IMR-90 (cell line): ENCODE measurements at regions not wholly inside any gene's neighbourhood (a gene's known extent, or its start where the extent isn't known, plus 50 kb on each side); places are given as distances from the start of the nearest gene placed in this dataset.
A peak's percentile ranks its signal among the peaks of the same experiment; 100 is the strongest.

Experiments
- ATAC-seq: fragments of 200-7000 bp; cut with Tn5 transposase; 2 replicates; pipeline ENCODE4 v1.9.1; 2020; ENCODE audit warnings: low read depth, mild to moderate bottlenecking, moderate library complexity
- BruUV-seq: library from RNA; stranded (reverse); fragments of 400-500 nt; replicated peaks from 2 replicates; lab custom pipeline; 2021; lab: Mats Ljungman, UMichigan
- CTCF ChIA-PET: fragments of 300-600 bp; formaldehyde crosslinking; extraction: SDS; loops from one replicate; lab custom pipeline; 2021; ENCODE audit warnings: antibody characterized with exemption; lab: Yijun Ruan, JAX
- POLR2A ChIA-PET: fragments of 300-600 bp; sonication (Branson Sonifier 250); formaldehyde crosslinking; loops from one replicate; lab custom pipeline; 2022; ENCODE audit warnings: antibody characterized with exemption; ENCODE audit not compliant: unreplicated experiment; lab: Charles Lee
- DNase-seq: peaks from one replicate; pipeline ENCODE4 v3.0.0; 2013
- H2AFZ ChIP-seq: replicated peaks from 2 replicates; pipeline ENCODE3; 2013; ENCODE audit warnings: low read length, mild to moderate bottlenecking; ENCODE audit not compliant: poor library complexity
- H2AK5ac ChIP-seq: 2 replicates; pipeline ENCODE4 v1.6.1; 2013; ENCODE audit warnings: low read depth, low read length, inconsistent platforms
- H2AK9ac ChIP-seq: replicated peaks from 2 replicates; pipeline ENCODE3; 2013; ENCODE audit warnings: mild to moderate bottlenecking, low read depth, low read length, moderate library complexity; ENCODE audit not compliant: poor library complexity
- H2BK120ac ChIP-seq: 2 replicates; pipeline ENCODE4 v1.6.1; 2013; ENCODE audit warnings: low read depth, low read length, inconsistent platforms
- H2BK15ac ChIP-seq: 3 replicates; pipeline ENCODE4 v1.6.1; 2013; ENCODE audit warnings: low read depth, low read length, inconsistent platforms
- H2BK20ac ChIP-seq: 2 replicates; pipeline ENCODE4 v1.6.1; 2013; ENCODE audit warnings: low read depth, mild to moderate bottlenecking, inconsistent platforms, low read length, moderate library complexity
- H2BK5ac ChIP-seq: 2 replicates; pipeline ENCODE4 v1.6.1; 2013; ENCODE audit warnings: mild to moderate bottlenecking, low read depth, low read length, inconsistent platforms; ENCODE audit not compliant: poor library complexity, severe bottlenecking
- H3K14ac ChIP-seq: replicated peaks from 2 replicates; pipeline ENCODE4 v1.6.1; 2013; ENCODE audit warnings: low read depth, low read length, inconsistent platforms
- H3K18ac ChIP-seq: 2 replicates; pipeline ENCODE4 v1.6.1; 2013; ENCODE audit warnings: low read depth, low read length, control low read depth
- H3K23ac ChIP-seq: 2 replicates; pipeline ENCODE4 v1.6.1; 2013; ENCODE audit warnings: low read depth, low read length, inconsistent platforms
- H3K27ac ChIP-seq: 2 replicates; pipeline ENCODE4 v1.5.1; 2013; ENCODE audit warnings: mild to moderate bottlenecking, control low read depth, low read length; ENCODE audit not compliant: insufficient read depth
- H3K27me3 ChIP-seq: 2 replicates; pipeline ENCODE4 v1.6.1; 2013; ENCODE audit warnings: low read length; ENCODE audit not compliant: control insufficient read depth, insufficient read depth
- H3K36me3 ChIP-seq: 2 replicates; pipeline ENCODE4 v1.6.1; 2013; ENCODE audit warnings: low read length, mixed read lengths; ENCODE audit not compliant: control insufficient read depth, insufficient read depth
- H3K4ac ChIP-seq: 2 replicates; pipeline ENCODE4 v1.6.1; 2013; ENCODE audit warnings: low read depth, low read length, inconsistent platforms
- H3K4me1 ChIP-seq: 2 replicates; pipeline ENCODE4 v1.6.1; 2013; ENCODE audit warnings: low read length, mixed read lengths; ENCODE audit not compliant: control insufficient read depth, insufficient read depth
- H3K4me2 ChIP-seq: 2 replicates; pipeline ENCODE4 v1.6.1; 2013; ENCODE audit warnings: low read depth, mild to moderate bottlenecking, control low read depth, low read length, moderate library complexity
- H3K4me3 ChIP-seq: 2 replicates; pipeline ENCODE4 v1.5.1; 2013; ENCODE audit warnings: low read depth, mild to moderate bottlenecking, control low read depth, low read length, moderate library complexity; ENCODE audit not compliant: insufficient read depth
- H3K56ac ChIP-seq: 2 replicates; pipeline ENCODE4 v1.6.1; 2013; ENCODE audit warnings: low read length, inconsistent platforms; ENCODE audit not compliant: insufficient read depth; ENCODE audit errors: extremely low read depth
- H3K79me1 ChIP-seq, 2 experiments: 2 replicates each; pipeline ENCODE4 v1.6.1; 2013; ENCODE audit warnings: low read length in 2 of 2, inconsistent platforms in 1 of 2, low read depth in 1 of 2
- H3K9ac ChIP-seq: 2 replicates; pipeline ENCODE4 v1.6.1; 2013; ENCODE audit warnings: low read depth, low read length, control low read depth
- H3K9me1 ChIP-seq: 2 replicates; pipeline ENCODE4 v1.6.1; 2013; ENCODE audit warnings: low read length, inconsistent platforms; ENCODE audit not compliant: insufficient read depth
- H3K9me3 ChIP-seq: 2 replicates; pipeline ENCODE4 v1.6.1; 2013; ENCODE audit warnings: low read length; ENCODE audit not compliant: control insufficient read depth, insufficient read depth
- H4K20me1 ChIP-seq: 2 replicates; pipeline ENCODE4 v1.6.1; 2013; ENCODE audit warnings: low read length, inconsistent platforms; ENCODE audit not compliant: insufficient read depth
- H4K5ac ChIP-seq: 2 replicates; pipeline ENCODE4 v1.6.1; 2013; ENCODE audit warnings: mild to moderate bottlenecking, low read depth, low read length, control low read depth
- H4K8ac ChIP-seq, 2 experiments: 2 replicates each; pipeline ENCODE4 v1.6.1; 2013; ENCODE audit warnings: low read depth in 2 of 2, low read length in 2 of 2, control low read depth in 1 of 2, inconsistent platforms in 1 of 2
- H4K91ac ChIP-seq: 2 replicates; pipeline ENCODE4 v1.6.1; 2013; ENCODE audit warnings: low read depth, low read length, inconsistent platforms; ENCODE audit not compliant: insufficient read depth
- BHLHE40 ChIP-seq: fragments of 150-350 bp; IDR thresholded peaks from 2 replicates; pipeline ENCODE4 v1.6.1; 2016; ENCODE audit warnings: mild to moderate bottlenecking, low read depth, low read length
- CEBPB ChIP-seq: IDR thresholded peaks from 2 replicates; pipeline ENCODE4 v1.6.1; 2012; ENCODE audit warnings: low read depth, low read length, improper control_type of control experiment
- CHD1 ChIP-seq: IDR thresholded peaks from 2 replicates; pipeline ENCODE4 v1.6.1; 2012; ENCODE audit warnings: low read depth, low read length, improper control_type of control experiment
- FOS ChIP-seq: fragments of 150-350 bp; IDR thresholded peaks from 2 replicates; pipeline ENCODE4 v1.6.1; 2016; ENCODE audit warnings: low read depth, low read length
- MAFK ChIP-seq: IDR thresholded peaks from 2 replicates; pipeline ENCODE4 v1.6.1; 2012; ENCODE audit warnings: low read depth, low read length, improper control_type of control experiment
- MAZ ChIP-seq: IDR thresholded peaks from 2 replicates; pipeline ENCODE4 v1.6.1; 2012; ENCODE audit warnings: low read depth, mild to moderate bottlenecking, low read length, improper control_type of control experiment, moderate library complexity, borderline replicate concordance
- MXI1 ChIP-seq: IDR thresholded peaks from 2 replicates; pipeline ENCODE4 v1.6.1; 2012; ENCODE audit warnings: low read depth, mild to moderate bottlenecking, low read length, moderate library complexity, borderline replicate concordance
- NFE2L2 ChIP-seq: fragments of 150-350 bp; IDR thresholded peaks from 2 replicates; pipeline ENCODE4 v1.6.1; 2016; ENCODE audit warnings: low read depth, mild to moderate bottlenecking, low read length
- POLR2A ChIP-seq: IDR thresholded peaks from 2 replicates; pipeline ENCODE4 v1.6.1; 2012; ENCODE audit warnings: mild to moderate bottlenecking, low read depth, low read length
- RAD21 ChIP-seq: IDR thresholded peaks from 2 replicates; pipeline ENCODE4 v1.6.1; 2012; ENCODE audit warnings: low read length, improper control_type of control experiment
- RCOR1 ChIP-seq: IDR thresholded peaks from 2 replicates; pipeline ENCODE4 v1.6.1; 2012; ENCODE audit warnings: mild to moderate bottlenecking, low read length, improper control_type of control experiment; ENCODE audit not compliant: insufficient replicate concordance
- RFX5 ChIP-seq: IDR thresholded peaks from 2 replicates; pipeline ENCODE4 v1.8.0; 2012; ENCODE audit warnings: low read depth, mild to moderate bottlenecking, low read length, moderate library complexity
- SMC3 ChIP-seq: fragments of 150-350 bp; IDR thresholded peaks from 2 replicates; pipeline ENCODE4 v1.6.1; 2016; ENCODE audit warnings: low read depth, mild to moderate bottlenecking, antibody characterized with exemption, low read length, moderate library complexity
- dilution Hi-C: fragments of 300-500 bp; cut with HindIII; formaldehyde crosslinking; loops from one replicate; pipeline ENCODE4 v1.14.3; 2018; ENCODE audit warnings: low sequenced_read_pairs; ENCODE audit not compliant: unreplicated experiment
- in situ Hi-C: fragments of 300-500 bp; cut with MboI; formaldehyde crosslinking; loops from 3 replicates; pipeline ENCODE4 v1.14.3; 2019; ENCODE audit warnings: low sequenced_read_pairs, inconsistent platforms, mixed read lengths
- intact Hi-C: fragments of 100-400 bp; cut with micrococcal nuclease; formaldehyde crosslinking; loops from 2 replicates; pipeline ENCODE4 v1.10.0; 2022
- TF ChIP-seq, protein P1 (sequence below): conservative IDR thresholded peaks from 2 replicates; pipeline ENCODE4 v1.5.1; 2012; ENCODE audit warnings: mild to moderate bottlenecking, low read depth, low read length, improper control_type of control experiment
- TF ChIP-seq, protein P2 (sequence below): fragments of 150-350 bp; IDR thresholded peaks from 2 replicates; pipeline ENCODE4 v1.6.1; 2017; ENCODE audit warnings: mild to moderate bottlenecking, antibody characterized with exemption, low read length, low read depth
- TF ChIP-seq, protein P3 (sequence below): fragments of 150-350 bp; IDR thresholded peaks from 2 replicates; pipeline ENCODE4 v1.6.1; 2016; ENCODE audit warnings: low read depth, mild to moderate bottlenecking, low read length, moderate library complexity, borderline replicate concordance

DNA sequence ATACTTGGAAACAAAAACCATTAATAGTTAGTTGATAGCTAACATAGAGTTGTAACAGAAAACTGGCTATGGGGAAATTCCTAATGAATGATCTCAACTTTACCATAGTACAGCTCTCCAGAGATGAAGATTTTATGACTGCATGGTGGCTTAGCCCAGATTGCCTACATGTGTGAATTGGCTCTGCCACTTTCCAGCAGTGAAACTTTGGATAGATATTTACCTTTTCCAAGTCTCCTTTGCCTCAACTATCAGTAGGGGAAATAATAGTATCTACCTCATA lies 161.1 kb downstream of the LACC1 start:
- ATAC-seq (no peak), DNase-seq (peak; percentile 48)
- Histone ChIP-seq H3K36me3 (no peaks in the 10 kb centered on the region), H2BK120ac (no peak overlapping the region), H4K91ac (no peak overlapping the region), H3K27me3 (peaks cover 5% of the 10 kb centered on the region; the same call in 1 of the 2 replicates), H2AK5ac (no peak overlapping the region), H4K20me1 (no peaks in the 10 kb centered on the region), H2BK15ac (no peak overlapping the region), H3K9me1 (no peaks in the 10 kb centered on the region), H3K9ac (no peak overlapping the region), H3K4me1 (peaks cover 1% of the 10 kb centered on the region; the same call in 1 of the 2 replicates), H2BK5ac (no peak overlapping the region), H3K27ac (no peak overlapping the region), H3K4me3 (no peak overlapping the region), H3K9me3 (no peaks in the 10 kb centered on the region), H3K4ac (no peak overlapping the region), H3K56ac (no peak overlapping the region), H4K8ac (no peak overlapping the region), H3K18ac (no peak overlapping the region), H3K23ac (no peak overlapping the region), H3K4me2 (no peak overlapping the region), H2AFZ (no peak overlapping the region), H4K5ac (no peak overlapping the region), H3K14ac (no peak overlapping the region), H3K79me1 (no peaks in the 10 kb centered on the region), H2AK9ac (no peak overlapping the region), H2BK20ac (no peak overlapping the region)
- dilution Hi-C loops (no loop called here), in situ Hi-C loops (no loop called here), intact Hi-C loops (no loop called here)
- BruUV-seq: no TSS peak
- POLR2A ChIA-PET: no interaction called here
- CTCF ChIA-PET: no interaction called here
- TF ChIP-seq RFX5: no peak
- no peak for TF ChIP-seq RCOR1
- TF ChIP-seq MAFK: no peak
- no peak for TF ChIP-seq MXI1
- no peak for TF ChIP-seq NFE2L2
- TF ChIP-seq RAD21: no peak
- TF ChIP-seq, protein P1, sequence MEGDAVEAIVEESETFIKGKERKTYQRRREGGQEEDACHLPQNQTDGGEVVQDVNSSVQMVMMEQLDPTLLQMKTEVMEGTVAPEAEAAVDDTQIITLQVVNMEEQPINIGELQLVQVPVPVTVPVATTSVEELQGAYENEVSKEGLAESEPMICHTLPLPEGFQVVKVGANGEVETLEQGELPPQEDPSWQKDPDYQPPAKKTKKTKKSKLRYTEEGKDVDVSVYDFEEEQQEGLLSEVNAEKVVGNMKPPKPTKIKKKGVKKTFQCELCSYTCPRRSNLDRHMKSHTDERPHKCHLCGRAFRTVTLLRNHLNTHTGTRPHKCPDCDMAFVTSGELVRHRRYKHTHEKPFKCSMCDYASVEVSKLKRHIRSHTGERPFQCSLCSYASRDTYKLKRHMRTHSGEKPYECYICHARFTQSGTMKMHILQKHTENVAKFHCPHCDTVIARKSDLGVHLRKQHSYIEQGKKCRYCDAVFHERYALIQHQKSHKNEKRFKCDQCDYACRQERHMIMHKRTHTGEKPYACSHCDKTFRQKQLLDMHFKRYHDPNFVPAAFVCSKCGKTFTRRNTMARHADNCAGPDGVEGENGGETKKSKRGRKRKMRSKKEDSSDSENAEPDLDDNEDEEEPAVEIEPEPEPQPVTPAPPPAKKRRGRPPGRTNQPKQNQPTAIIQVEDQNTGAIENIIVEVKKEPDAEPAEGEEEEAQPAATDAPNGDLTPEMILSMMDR: no peak
- no peak for TF ChIP-seq CEBPB
- no peak for TF ChIP-seq BHLHE40
- no peak for TF ChIP-seq POLR2A
- no peak for TF ChIP-seq CHD1
- no peak for TF ChIP-seq FOS
- no peak for TF ChIP-seq MAZ
- TF ChIP-seq, protein P2, sequence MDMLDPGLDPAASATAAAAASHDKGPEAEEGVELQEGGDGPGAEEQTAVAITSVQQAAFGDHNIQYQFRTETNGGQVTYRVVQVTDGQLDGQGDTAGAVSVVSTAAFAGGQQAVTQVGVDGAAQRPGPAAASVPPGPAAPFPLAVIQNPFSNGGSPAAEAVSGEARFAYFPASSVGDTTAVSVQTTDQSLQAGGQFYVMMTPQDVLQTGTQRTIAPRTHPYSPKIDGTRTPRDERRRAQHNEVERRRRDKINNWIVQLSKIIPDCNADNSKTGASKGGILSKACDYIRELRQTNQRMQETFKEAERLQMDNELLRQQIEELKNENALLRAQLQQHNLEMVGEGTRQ: no peak
- TF ChIP-seq, protein P3, sequence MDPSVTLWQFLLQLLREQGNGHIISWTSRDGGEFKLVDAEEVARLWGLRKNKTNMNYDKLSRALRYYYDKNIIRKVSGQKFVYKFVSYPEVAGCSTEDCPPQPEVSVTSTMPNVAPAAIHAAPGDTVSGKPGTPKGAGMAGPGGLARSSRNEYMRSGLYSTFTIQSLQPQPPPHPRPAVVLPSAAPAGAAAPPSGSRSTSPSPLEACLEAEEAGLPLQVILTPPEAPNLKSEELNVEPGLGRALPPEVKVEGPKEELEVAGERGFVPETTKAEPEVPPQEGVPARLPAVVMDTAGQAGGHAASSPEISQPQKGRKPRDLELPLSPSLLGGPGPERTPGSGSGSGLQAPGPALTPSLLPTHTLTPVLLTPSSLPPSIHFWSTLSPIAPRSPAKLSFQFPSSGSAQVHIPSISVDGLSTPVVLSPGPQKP: no peak
- no peak for TF ChIP-seq SMC3
